Panc1 (cell line): ENCODE measurements at regions not wholly inside any gene's neighbourhood (a gene's known extent, or its start where the extent isn't known, plus 50 kb on each side); places are given as distances from the start of the nearest gene placed in this dataset.
A peak's percentile ranks its signal among the peaks of the same experiment; 100 is the strongest.

ENCODE experiments used
- ATAC-seq: fragments of 200-7000 bp; cut with Tn5 transposase; 2 replicates; pipeline ENCODE4 v1.9.1; 2020; ENCODE audit warnings: mild to moderate bottlenecking, moderate library complexity
- BruUV-seq: library from RNA; stranded (reverse); fragments of 400-500 nt; replicated peaks from 2 replicates; lab custom pipeline; 2021; lab: Mats Ljungman, UMichigan
- CTCF ChIA-PET: fragments of 300-600 bp; sonication (Branson Sonifier 250); formaldehyde crosslinking; loops from one replicate; lab custom pipeline; 2022; ENCODE audit warnings: antibody characterized with exemption; lab: Charles Lee
- POLR2A ChIA-PET: fragments of 300-600 bp; sonication (Branson Sonifier 250); formaldehyde crosslinking; loops from one replicate; lab custom pipeline; 2022; ENCODE audit warnings: antibody characterized with exemption; lab: Charles Lee
- DNase-seq: peaks from one replicate; pipeline ENCODE4 v3.0.0-alpha.2; 2010; ENCODE audit warnings: low read depth, low spot score
- H3K27ac ChIP-seq: 2 replicates; pipeline ENCODE4 v1.5.1; 2011; ENCODE audit warnings: mild to moderate bottlenecking, low read length, inconsistent platforms
- H3K27me3 ChIP-seq: fragments of 200-500 bp; sonication (Bioruptor generic); 2 replicates; pipeline ENCODE4 v1.6.0; 2014; ENCODE audit warnings: low read length, inconsistent platforms; ENCODE audit not compliant: control insufficient read depth, insufficient read depth
- H3K36me3 ChIP-seq: fragments of 200-500 bp; sonication (Bioruptor generic); 2 replicates; pipeline ENCODE4 v1.5.1; 2014; ENCODE audit warnings: inconsistent platforms, mild to moderate bottlenecking, low read length, moderate library complexity; ENCODE audit not compliant: control insufficient read depth, insufficient read depth
- H3K4me1 ChIP-seq: 2 replicates; pipeline ENCODE4 v1.5.1; 2011; ENCODE audit warnings: inconsistent platforms, mild to moderate bottlenecking, low read length, moderate library complexity; ENCODE audit not compliant: control insufficient read depth, insufficient read depth
- H3K4me3 ChIP-seq, 2 experiments: 2 replicates each; pipeline ENCODE4 v1.5.1; 2011 to 2012; ENCODE audit warnings: low read depth in 2 of 2, low read length in 2 of 2, mild to moderate bottlenecking in 2 of 2, inconsistent platforms in 1 of 2, moderate library complexity in 1 of 2
- H3K9me3 ChIP-seq: fragments of 200-500 bp; sonication (Bioruptor generic); 2 replicates; pipeline ENCODE4 v1.5.1; 2014; ENCODE audit warnings: low read depth, mild to moderate bottlenecking, inconsistent platforms, low read length, moderate library complexity; ENCODE audit not compliant: control insufficient read depth, insufficient read depth
- CTCF ChIP-seq: fragments of 450-650 bp; IDR thresholded peaks from 2 replicates; pipeline ENCODE4 v1.5.1; 2017; ENCODE audit warnings: mild to moderate bottlenecking
- POLR2AphosphoS5 ChIP-seq: IDR thresholded peaks from 2 replicates; pipeline ENCODE4 v1.6.1; 2012; ENCODE audit warnings: mild to moderate bottlenecking, low read depth, low read length, moderate library complexity
- REST ChIP-seq, 2 experiments: IDR thresholded peaks; 2 replicates each; pipeline ENCODE4 v1.6.1; 2011 to 2012; ENCODE audit warnings: low read depth in 2 of 2, control low read depth in 1 of 2, low read length in 1 of 2, mild to moderate bottlenecking in 1 of 2, moderate library complexity in 1 of 2; ENCODE audit not compliant: insufficient read depth in 1 of 2
- SIN3A ChIP-seq: IDR thresholded peaks from 2 replicates; pipeline ENCODE4 v1.6.1; 2012; ENCODE audit warnings: low read depth, mild to moderate bottlenecking, low read length, moderate library complexity, borderline replicate concordance; ENCODE audit not compliant: insufficient read depth
- TCF7L2 ChIP-seq: IDR thresholded peaks from 2 replicates; pipeline ENCODE4 v1.6.1; 2011; ENCODE audit warnings: mild to moderate bottlenecking, low read depth, low read length, inconsistent platforms
- in situ Hi-C: cut with HindIII; loops from 2 replicates; pipeline ENCODE4 v1.10.0; 2016; ENCODE audit warnings: low sequenced_read_pairs, low pct_unique_long_range_greater_than_20kb
- intact Hi-C: fragments of 100-400 bp; cut with micrococcal nuclease; formaldehyde crosslinking; loops from one replicate; pipeline ENCODE4 v1.10.0; 2022; ENCODE audit not compliant: unreplicated experiment

- intact Hi-C loops, result no loop called here
- in situ Hi-C loops, result no loop called here
- DNase-seq, result no peak
These were observed 129.2 kb upstream of the ARHGAP5 start for GRCh38 chr14:31947680-31948595.

GRCh38 chr14:31949709-31950108, 127.4 kb upstream of the ARHGAP5 start:
- Histone ChIP-seq H3K36me3 (no peaks in the 10 kb centered on the region), H3K4me1 (no peaks in the 10 kb centered on the region), H3K27me3 (no peaks in the 10 kb centered on the region), H3K4me3 (no peak overlapping the region), H3K27ac (no peak overlapping the region), H3K9me3 (no peaks in the 10 kb centered on the region)
- BruUV-seq, result no TSS peak
- DNase-seq (no peak), ATAC-seq (peak; percentile 65; the same call in 1 of the 2 replicates)
- ChIA-PET CTCF (no interaction called here), POLR2A (no interaction called here)
- TF ChIP-seq REST (IDR thresholded peaks at IDR 0.05; ENCODE audit: insufficient read depth in 1 of 2, low read depth in 2 of 2, low read length in 1 of 2) (no peak), TCF7L2 (no peak), POLR2AphosphoS5 (no peak), CTCF (no peak), SIN3A (no peak)
- intact Hi-C loops (no loop called here), in situ Hi-C loops (no loop called here)

More at GRCh38 chr14:31947680-31948595, 129.2 kb upstream of the ARHGAP5 start:
- Histone ChIP-seq H3K27me3 (no peaks in the 10 kb centered on the region), H3K9me3 (no peaks in the 10 kb centered on the region), H3K36me3 (no peaks in the 10 kb centered on the region), H3K27ac (no peak overlapping the region), H3K4me3 (no peak overlapping the region), H3K4me1 (no peaks in the 10 kb centered on the region)
- TF ChIP-seq SIN3A (no peak), CTCF (no peak), TCF7L2 (no peak), REST (IDR thresholded peaks at IDR 0.05; ENCODE audit: insufficient read depth in 1 of 2, low read depth in 2 of 2, low read length in 1 of 2) (no peak), POLR2AphosphoS5 (no peak)
- POLR2A ChIA-PET, result no interaction called here
- CTCF ChIA-PET, result no interaction called here
- no peak for ATAC-seq
- no TSS peak for BruUV-seq
